Osteoblast (primary cell): ENCODE measurements at regions not wholly inside any gene's neighbourhood (a gene's known extent, or its start where the extent isn't known, plus 50 kb on each side); places are given as distances from the start of the nearest gene placed in this dataset.

Experiments used
- DNase-seq: peaks from one replicate; pipeline ENCODE4 v3.0.0; 2011; ENCODE audit warnings: low spot score, mixed read lengths; ENCODE audit not compliant: insufficient read length; ENCODE audit errors: missing footprints
- H2AFZ ChIP-seq: 2 replicates; pipeline ENCODE4 v1.6.0; 2011; ENCODE audit warnings: mild to moderate bottlenecking, low read length
- H3K27ac ChIP-seq: 2 replicates; pipeline ENCODE4 v1.5.1; 2011; ENCODE audit warnings: mild to moderate bottlenecking, low read depth, low read length, moderate library complexity
- H3K27me3 ChIP-seq: 2 replicates; pipeline ENCODE4 v1.6.0; 2012; ENCODE audit warnings: mild to moderate bottlenecking, control low read depth, inconsistent platforms, low read length, moderate library complexity; ENCODE audit not compliant: insufficient read depth
- H3K36me3 ChIP-seq: 2 replicates; pipeline ENCODE4 v1.5.1; 2011; ENCODE audit warnings: mild to moderate bottlenecking, low read length, control low read depth, moderate library complexity; ENCODE audit not compliant: insufficient read depth
- H3K4me1 ChIP-seq: 2 replicates; pipeline ENCODE4 v1.5.1; 2011; ENCODE audit warnings: mild to moderate bottlenecking, low read length, control low read depth, moderate library complexity; ENCODE audit not compliant: insufficient read depth
- H3K4me2 ChIP-seq: 2 replicates; pipeline ENCODE4 v1.6.0; 2011; ENCODE audit warnings: mild to moderate bottlenecking, low read length; ENCODE audit not compliant: insufficient read depth
- H3K4me3 ChIP-seq: fragments of 200-600 bp; sonication (generic); 3 replicates; pipeline ENCODE4 v1.5.1; 2012; ENCODE audit warnings: mild to moderate bottlenecking, low read length, inconsistent platforms; ENCODE audit not compliant: insufficient read depth
- H3K79me2 ChIP-seq: 2 replicates; pipeline ENCODE4 v1.6.0; 2012; ENCODE audit warnings: mild to moderate bottlenecking, low read length, control low read depth, inconsistent platforms; ENCODE audit not compliant: insufficient read depth
- H3K9me3 ChIP-seq: 2 replicates; pipeline ENCODE4 v1.5.1; 2011; ENCODE audit warnings: low read depth, low read length, control low read depth
- H4K20me1 ChIP-seq: 2 replicates; pipeline ENCODE4 v1.6.0; 2012; ENCODE audit warnings: mild to moderate bottlenecking, low read length, control low read depth; ENCODE audit not compliant: insufficient read depth
- CTCF ChIP-seq: IDR thresholded peaks from 2 replicates; pipeline ENCODE4 v1.5.1; 2011; ENCODE audit warnings: mild to moderate bottlenecking, low read depth, low read length, moderate library complexity; ENCODE audit errors: extremely low read depth

- Histone ChIP-seq H4K20me1 (no peaks in the 10 kb centered on the region), H3K27me3 (no peaks in the 10 kb centered on the region), H3K36me3 (no peaks in the 10 kb centered on the region), H3K4me2 (no peak overlapping the region), H3K4me3 (no peak overlapping the region), H2AFZ (no peak overlapping the region), H3K79me2 (no peaks in the 10 kb centered on the region), H3K4me1 (no peaks in the 10 kb centered on the region), H3K9me3 (no peaks in the 10 kb centered on the region), H3K27ac (no peak overlapping the region)
- no peak for TF ChIP-seq CTCF
- DNase-seq, result no peak
Measured at GRCh38 chr7:106781828-106782544, 83.1 kb upstream of the PIK3CG start.

DNA sequence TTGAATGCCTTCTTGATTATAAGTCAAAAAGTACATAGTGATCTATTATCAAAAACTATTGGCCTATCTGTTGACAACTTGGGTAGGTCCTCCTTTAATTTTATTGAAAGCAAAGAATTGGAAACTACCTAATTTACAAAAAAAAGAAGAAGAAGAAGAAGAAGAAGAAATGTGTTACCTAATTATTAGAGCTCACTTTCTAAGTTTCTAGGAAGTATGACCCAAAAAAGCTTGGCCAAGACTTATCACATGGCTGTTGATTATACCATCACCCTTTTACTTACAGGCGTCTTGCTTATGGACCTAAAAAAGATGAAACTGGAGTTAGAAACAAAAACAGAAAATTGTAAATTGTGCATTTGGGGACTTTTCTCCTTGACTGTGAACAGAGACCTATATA lies 81.8 kb upstream of the PIK3CG start:
- H3K4me1 ChIP-seq, result no peaks in the 10 kb centered on the region
- no peaks in the 10 kb centered on the region for H3K79me2 ChIP-seq
- no peak overlapping the region for H3K4me2 ChIP-seq
- no peak for TF ChIP-seq CTCF
- no peaks in the 10 kb centered on the region for H4K20me1 ChIP-seq
- H3K4me3 ChIP-seq, result no peak overlapping the region
- no peak for DNase-seq
- H3K36me3 ChIP-seq, result no peaks in the 10 kb centered on the region
- H3K9me3 ChIP-seq, result no peaks in the 10 kb centered on the region
- no peaks in the 10 kb centered on the region for H3K27me3 ChIP-seq
- H3K27ac ChIP-seq, result no peak overlapping the region
- no peak overlapping the region for H2AFZ ChIP-seq

DNA sequence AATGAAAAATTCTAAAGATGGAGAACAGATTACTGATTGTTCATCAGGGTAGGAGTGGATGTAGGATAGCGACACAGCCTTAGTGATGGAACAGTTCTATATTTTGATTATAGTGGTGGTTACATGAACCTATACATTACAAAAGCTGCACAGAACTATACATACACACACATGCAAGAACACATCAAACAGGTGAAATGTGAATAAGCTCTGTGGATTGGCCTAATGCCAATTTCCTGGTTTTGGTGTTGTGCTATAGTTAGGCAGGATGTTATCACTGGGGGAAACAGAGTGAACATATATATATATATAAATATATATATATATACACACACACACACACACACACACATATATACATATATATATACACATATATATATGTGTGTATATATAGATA lies 76.4 kb upstream of the PIK3CG start:
- Histone ChIP-seq H3K4me1 (no peaks in the 10 kb centered on the region), H3K4me2 (no peak overlapping the region), H3K79me2 (no peaks in the 10 kb centered on the region), H3K27me3 (peaks cover 3% of the 10 kb centered on the region), H3K36me3 (no peaks in the 10 kb centered on the region), H3K27ac (no peak overlapping the region), H3K4me3 (no peak overlapping the region), H3K9me3 (no peaks in the 10 kb centered on the region), H2AFZ (no peak overlapping the region), H4K20me1 (no peaks in the 10 kb centered on the region)
- no peak for TF ChIP-seq CTCF
- no peak for DNase-seq

DNA sequence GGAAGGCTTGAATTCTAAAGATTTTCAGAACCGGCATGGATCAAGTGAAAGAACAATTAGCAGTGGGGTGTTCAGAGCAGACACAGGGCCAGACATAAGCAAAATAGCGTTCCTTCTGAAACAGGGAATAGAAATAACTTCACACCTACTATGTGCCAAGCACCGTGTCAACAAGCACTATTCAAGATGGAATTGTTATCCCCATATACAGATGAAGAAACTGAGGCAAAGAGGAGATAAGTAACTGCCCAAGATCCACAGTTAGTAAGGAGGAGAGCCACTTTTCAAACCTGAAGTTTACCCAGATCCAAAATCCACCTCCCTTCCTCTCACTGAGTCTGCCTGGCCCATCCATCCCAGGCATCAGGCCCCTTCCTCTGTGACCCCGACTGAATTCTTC lies 73.6 kb upstream of the PIK3CG start:
- Histone ChIP-seq H4K20me1 (no peaks in the 10 kb centered on the region), H3K4me2 (no peak overlapping the region), H3K4me1 (no peaks in the 10 kb centered on the region), H3K36me3 (no peaks in the 10 kb centered on the region), H3K4me3 (no peak overlapping the region), H3K9me3 (no peaks in the 10 kb centered on the region), H3K27ac (no peak overlapping the region), H3K27me3 (peaks cover 3% of the 10 kb centered on the region), H3K79me2 (no peaks in the 10 kb centered on the region), H2AFZ (no peak overlapping the region)
- no peak for DNase-seq
- no peak for TF ChIP-seq CTCF
